Endothelial cell of umbilical vein (primary cell): ENCODE measurements at regions not wholly inside any gene's neighbourhood (a gene's known extent, or its start where the extent isn't known, plus 50 kb on each side); places are given as distances from the start of the nearest gene placed in this dataset.

Experiments
- BruUV-seq: library from RNA; stranded (reverse); fragments of 400-500 nt; replicated peaks from 2 replicates; lab custom pipeline; 2021; lab: Mats Ljungman, UMichigan
- CTCF ChIA-PET: fragments of 300-600, 350-600 bp; sonication (Branson Sonifier 250); formaldehyde crosslinking; loops from one replicate; lab custom pipeline; 2021; ENCODE audit warnings: antibody characterized with exemption, inconsistent platforms; lab: Charles Lee
- POLR2A ChIA-PET: fragments of 300-600, 350-600 bp; sonication (Branson Sonifier 250); formaldehyde crosslinking; loops from one replicate; lab custom pipeline; 2021; ENCODE audit warnings: antibody characterized with exemption, inconsistent platforms; lab: Charles Lee
- DNase-seq: peaks from one replicate; pipeline ENCODE4 v3.0.0-alpha.2; 2011; ENCODE audit warnings: low read depth, low spot score
- FAIRE-seq: peaks from 2 replicates; lab custom pipeline; 2011; peaks lifted over from hg19 to GRCh38; lab: Jason Lieb, UNC
- H2AFZ ChIP-seq: 2 replicates; pipeline ENCODE4 v1.6.0; 2012; ENCODE audit warnings: low read depth, low read length, control low read depth, inconsistent platforms
- H3K27ac ChIP-seq: 2 replicates; pipeline ENCODE4 v1.5.1; 2011; ENCODE audit warnings: low read depth, mild to moderate bottlenecking, control low read depth, low read length, moderate library complexity; ENCODE audit not compliant: insufficient read depth
- H3K27me3 ChIP-seq, 2 experiments: 2 replicates each; pipeline versions ENCODE4 v1.6.0 to v1.6.1; 2011; ENCODE audit warnings: low read length in 2 of 2, mixed read lengths in 1 of 2; ENCODE audit not compliant: control insufficient read depth in 2 of 2, insufficient read depth in 2 of 2
- H3K36me3 ChIP-seq, 2 experiments: 2 replicates in 1 of 2; 3 replicates in 1 of 2; pipeline ENCODE4 v1.5.1; 2011; ENCODE audit warnings: low read length in 2 of 2, mild to moderate bottlenecking in 1 of 2, moderate library complexity in 1 of 2; ENCODE audit not compliant: control insufficient read depth in 2 of 2, insufficient read depth in 2 of 2; ENCODE audit errors: extremely low read depth in 1 of 2
- H3K4me1 ChIP-seq: 3 replicates; pipeline ENCODE4 v1.5.1; 2011; ENCODE audit warnings: mild to moderate bottlenecking, low read length; ENCODE audit not compliant: control insufficient read depth, insufficient read depth; ENCODE audit errors: extremely low read depth
- H3K4me2 ChIP-seq: 2 replicates; pipeline ENCODE4 v1.6.1; 2011; ENCODE audit warnings: low read length, control low read depth, mixed read lengths; ENCODE audit not compliant: insufficient read depth
- H3K4me3 ChIP-seq, 3 experiments: fragments of 200-600 bp in 1 of 3; sonication (generic), shearing (Covaris generic) in 1 of 3; replicated peaks in 1 of 3; 2 replicates each; pipeline ENCODE4 v1.5.1; 2011 to 2016; ENCODE audit warnings: control low read depth in 3 of 3, low read length in 3 of 3, mild to moderate bottlenecking in 2 of 3, inconsistent platforms in 1 of 3, low read depth in 1 of 3, moderate library complexity in 1 of 3; ENCODE audit not compliant: insufficient read depth in 1 of 3
- H3K79me2 ChIP-seq: 2 replicates; pipeline ENCODE4 v1.6.0; 2012; ENCODE audit warnings: low read length, inconsistent platforms; ENCODE audit not compliant: control insufficient read depth, insufficient read depth
- H3K9ac ChIP-seq: replicated peaks from 2 replicates; pipeline ENCODE3; 2011; ENCODE audit warnings: low read length, control low read depth; ENCODE audit not compliant: insufficient read depth; ENCODE audit errors: extremely low read depth
- H3K9me1 ChIP-seq: replicated peaks from 3 replicates; pipeline ENCODE4 v1.6.0; 2011; ENCODE audit warnings: mild to moderate bottlenecking, low read length; ENCODE audit not compliant: control insufficient read depth, insufficient read depth; ENCODE audit errors: extremely low read depth
- H3K9me3 ChIP-seq: replicated peaks from 2 replicates; pipeline ENCODE4 v1.5.1; 2012; ENCODE audit warnings: low read length, inconsistent platforms; ENCODE audit not compliant: control insufficient read depth, insufficient read depth
- H4K20me1 ChIP-seq: replicated peaks from 2 replicates; pipeline ENCODE3; 2011; ENCODE audit warnings: mild to moderate bottlenecking, low read length; ENCODE audit not compliant: control insufficient read depth, insufficient read depth; ENCODE audit errors: extremely low read depth
- EZH2 ChIP-seq: IDR thresholded peaks from 2 replicates; pipeline ENCODE4 v1.6.1; 2012; ENCODE audit warnings: borderline replicate concordance, low read depth, mild to moderate bottlenecking, moderate library complexity, low read length, inconsistent platforms; ENCODE audit not compliant: severe bottlenecking
- FOS ChIP-seq: IDR thresholded peaks from 2 replicates; pipeline ENCODE4 v1.6.1; 2011; ENCODE audit warnings: mild to moderate bottlenecking, low read length, moderate library complexity, borderline replicate concordance; ENCODE audit not compliant: insufficient read depth
- GATA2 ChIP-seq: IDR thresholded peaks from 2 replicates; pipeline ENCODE4 v1.7.0; 2011; ENCODE audit warnings: low read depth, mild to moderate bottlenecking, moderate library complexity, mixed read lengths, low read length; ENCODE audit not compliant: insufficient read length, insufficient read depth
- JUN ChIP-seq: IDR thresholded peaks from 2 replicates; pipeline ENCODE4 v1.6.1; 2011; ENCODE audit warnings: borderline replicate concordance, low read depth; ENCODE audit not compliant: insufficient read length, insufficient read depth
- MYC ChIP-seq: IDR thresholded peaks from one replicate; pipeline ENCODE4 v1.6.1; 2011; ENCODE audit warnings: mild to moderate bottlenecking, low read depth, low read length
- POLR2A ChIP-seq: IDR thresholded peaks from 2 replicates; pipeline ENCODE4 v1.6.1; 2012; ENCODE audit warnings: low read depth, mild to moderate bottlenecking, control low read depth, low read length
- POLR2AphosphoS5 ChIP-seq: IDR thresholded peaks from 2 replicates; pipeline ENCODE4 v1.6.1; 2012; ENCODE audit warnings: low read depth, mild to moderate bottlenecking, control low read depth, low read length, moderate library complexity; ENCODE audit not compliant: insufficient read depth
- dilution Hi-C: fragments of 300-500 bp; cut with MboI; formaldehyde crosslinking; loops from one replicate; pipeline ENCODE4 v1.15.0; 2019; ENCODE audit warnings: low sequenced_read_pairs; ENCODE audit not compliant: extremely low pct_ligation_motif_present
- intact Hi-C: fragments of 100-400 bp; cut with micrococcal nuclease; formaldehyde crosslinking; loops from one replicate; pipeline ENCODE4 v1.10.0; 2022
- TF ChIP-seq, protein P1 (sequence below): IDR thresholded peaks from 2 replicates; pipeline ENCODE4 v1.6.1; 2011; ENCODE audit not compliant: insufficient read depth, insufficient read length
- TF ChIP-seq, protein P2 (sequence below), 2 donors: IDR thresholded peaks; 1 replicate in 1 of 2; 2 replicates in 1 of 2; pipeline ENCODE4 v1.5.1; 2011; ENCODE audit warnings: low read length in 2 of 2, mild to moderate bottlenecking in 2 of 2, moderate library complexity in 2 of 2, control low read depth in 1 of 2, inconsistent platforms in 1 of 2, low read depth in 1 of 2; ENCODE audit not compliant: insufficient read depth in 1 of 2; ENCODE audit errors: extremely low read depth in 1 of 2

DNA sequence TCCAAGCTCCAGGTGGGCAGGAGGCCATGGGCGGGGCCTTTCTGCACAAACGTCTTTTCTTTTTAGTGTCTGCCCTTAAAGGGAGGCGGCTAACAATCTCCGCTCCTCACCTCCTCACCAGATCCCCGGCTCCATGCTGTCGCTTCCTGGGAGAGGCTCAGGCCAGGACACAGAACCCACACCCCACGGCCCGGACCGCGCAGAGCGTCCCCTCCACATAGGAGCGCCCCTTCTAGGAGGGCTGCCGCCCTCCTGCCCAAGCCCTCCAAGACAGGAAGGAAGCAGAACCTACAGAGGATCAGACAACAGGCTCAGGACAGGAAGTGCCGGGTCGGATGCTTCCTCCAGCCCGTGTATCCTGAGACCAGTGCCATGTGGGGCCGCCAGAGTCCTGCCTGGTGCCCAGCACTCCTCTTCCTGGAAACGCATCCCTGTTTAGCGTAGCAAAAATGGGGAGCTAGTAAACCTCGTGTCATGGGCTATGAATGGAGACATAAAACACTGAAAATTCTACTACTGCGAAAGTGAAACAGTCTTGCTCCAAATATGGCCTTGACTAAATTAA, 83.2 kb upstream of the ATP10A start:
- Histone ChIP-seq H3K9me1 (no peaks in the 10 kb centered on the region), H3K4me2 (no peak overlapping the region), H3K9me3 (peaks cover 9% of the 10 kb centered on the region), H3K79me2 (no peaks in the 10 kb centered on the region), H3K27ac (no peak overlapping the region), H3K4me1 (no peaks in the 10 kb centered on the region), H3K4me3 (no peak overlapping the region), H3K36me3 (no peaks in the 10 kb centered on the region), H4K20me1 (no peaks in the 10 kb centered on the region), H3K9ac (no peak overlapping the region), H3K27me3 (no peaks in the 10 kb centered on the region), H2AFZ (no peak overlapping the region)
- FAIRE-seq, result no peak
- intact Hi-C loops (no loop called here), dilution Hi-C loops (no loop called here)
- no peak for DNase-seq
- TF ChIP-seq POLR2AphosphoS5, result no peak
- TF ChIP-seq FOS, result no peak
- no peak for TF ChIP-seq MYC
- TF ChIP-seq JUN, result no peak
- TF ChIP-seq, protein P1, sequence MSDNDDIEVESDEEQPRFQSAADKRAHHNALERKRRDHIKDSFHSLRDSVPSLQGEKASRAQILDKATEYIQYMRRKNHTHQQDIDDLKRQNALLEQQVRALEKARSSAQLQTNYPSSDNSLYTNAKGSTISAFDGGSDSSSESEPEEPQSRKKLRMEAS, result no peak
- TF ChIP-seq EZH2, result no peak
- TF ChIP-seq POLR2A, result no peak
- TF ChIP-seq, protein P2, sequence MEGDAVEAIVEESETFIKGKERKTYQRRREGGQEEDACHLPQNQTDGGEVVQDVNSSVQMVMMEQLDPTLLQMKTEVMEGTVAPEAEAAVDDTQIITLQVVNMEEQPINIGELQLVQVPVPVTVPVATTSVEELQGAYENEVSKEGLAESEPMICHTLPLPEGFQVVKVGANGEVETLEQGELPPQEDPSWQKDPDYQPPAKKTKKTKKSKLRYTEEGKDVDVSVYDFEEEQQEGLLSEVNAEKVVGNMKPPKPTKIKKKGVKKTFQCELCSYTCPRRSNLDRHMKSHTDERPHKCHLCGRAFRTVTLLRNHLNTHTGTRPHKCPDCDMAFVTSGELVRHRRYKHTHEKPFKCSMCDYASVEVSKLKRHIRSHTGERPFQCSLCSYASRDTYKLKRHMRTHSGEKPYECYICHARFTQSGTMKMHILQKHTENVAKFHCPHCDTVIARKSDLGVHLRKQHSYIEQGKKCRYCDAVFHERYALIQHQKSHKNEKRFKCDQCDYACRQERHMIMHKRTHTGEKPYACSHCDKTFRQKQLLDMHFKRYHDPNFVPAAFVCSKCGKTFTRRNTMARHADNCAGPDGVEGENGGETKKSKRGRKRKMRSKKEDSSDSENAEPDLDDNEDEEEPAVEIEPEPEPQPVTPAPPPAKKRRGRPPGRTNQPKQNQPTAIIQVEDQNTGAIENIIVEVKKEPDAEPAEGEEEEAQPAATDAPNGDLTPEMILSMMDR (IDR thresholded peaks at IDR 0.05; ENCODE audit: extremely low read depth in 1 of 2, insufficient read depth in 1 of 2, low read depth in 1 of 2, low read length in 2 of 2), result no peak
- TF ChIP-seq GATA2, result no peak
- no TSS peak for BruUV-seq
- ChIA-PET POLR2A (no interaction called here), CTCF (no interaction called here)
